Mesendoderm (in vitro differentiated cells): ENCODE measurements at regions not wholly inside any gene's neighbourhood (a gene's known extent, or its start where the extent isn't known, plus 50 kb on each side); places are given as distances from the start of the nearest gene placed in this dataset.
A peak's percentile ranks its signal among the peaks of the same experiment; 100 is the strongest.
"Not testable (repeated sequence)": the region's sequence is repeated elsewhere in the genome, so short reads cannot be mapped to it uniquely, and the experiment has no call there.

Experiments used
- DNase-seq: peaks from one replicate; pipeline ENCODE4 v3.0.0; 2013
- H2AK5ac ChIP-seq: 2 replicates; pipeline ENCODE4 v1.6.1; 2013; ENCODE audit warnings: low read length, inconsistent platforms
- H2BK120ac ChIP-seq: 2 replicates; pipeline ENCODE4 v1.6.1; 2013; ENCODE audit warnings: low read depth, mild to moderate bottlenecking, low read length, moderate library complexity, mixed read lengths
- H2BK15ac ChIP-seq: replicated peaks from 2 replicates; pipeline ENCODE4 v1.6.1; 2013; ENCODE audit warnings: low read depth, mild to moderate bottlenecking, moderate library complexity
- H2BK5ac ChIP-seq: 2 replicates; pipeline ENCODE4 v1.6.1; 2013; ENCODE audit warnings: low read length, inconsistent platforms
- H3K18ac ChIP-seq: 2 replicates; pipeline ENCODE4 v1.6.1; 2013; ENCODE audit warnings: mild to moderate bottlenecking, low read length, mixed read lengths
- H3K23ac ChIP-seq: one replicate; pipeline ENCODE4 v1.6.1; 2013; ENCODE audit warnings: low read length
- H3K27ac ChIP-seq: 2 replicates; pipeline ENCODE4 v1.5.1; 2013; ENCODE audit warnings: low read depth, mild to moderate bottlenecking, inconsistent platforms, low read length, moderate library complexity
- H3K27me3 ChIP-seq: 2 replicates; pipeline ENCODE4 v1.6.1; 2013; ENCODE audit warnings: low read length, control low read depth, mild to moderate bottlenecking, inconsistent platforms; ENCODE audit not compliant: insufficient read depth, poor library complexity
- H3K36me3 ChIP-seq: 2 replicates; pipeline ENCODE4 v1.6.1; 2013; ENCODE audit warnings: low read length, inconsistent platforms; ENCODE audit not compliant: control insufficient read depth, insufficient read depth
- H3K4ac ChIP-seq: one replicate; pipeline ENCODE4 v1.6.1; 2013; ENCODE audit warnings: low read depth, mild to moderate bottlenecking, low read length, moderate library complexity
- H3K4me1 ChIP-seq: 2 replicates; pipeline ENCODE4 v1.6.1; 2013; ENCODE audit warnings: low read depth, low read length, inconsistent platforms; ENCODE audit not compliant: control insufficient read depth
- H3K4me2 ChIP-seq: 2 replicates; pipeline ENCODE4 v1.6.1; 2013; ENCODE audit warnings: low read length
- H3K4me3 ChIP-seq: 2 replicates; pipeline ENCODE4 v1.5.1; 2013; ENCODE audit warnings: mild to moderate bottlenecking, low read length
- H3K56ac ChIP-seq: one replicate; pipeline ENCODE4 v1.6.1; 2013; ENCODE audit warnings: low read length
- H3K79me1 ChIP-seq: 2 replicates; pipeline ENCODE4 v1.6.1; 2013; ENCODE audit warnings: low read length, inconsistent platforms
- H3K79me2 ChIP-seq: 2 replicates; pipeline ENCODE4 v1.6.1; 2013; ENCODE audit warnings: mild to moderate bottlenecking, low read length; ENCODE audit not compliant: control insufficient read depth, insufficient read depth
- H3K9ac ChIP-seq: 2 replicates; pipeline ENCODE4 v1.6.1; 2013; ENCODE audit warnings: low read length, inconsistent platforms
- H4K5ac ChIP-seq: one replicate; pipeline ENCODE4 v1.6.1; 2013; ENCODE audit warnings: low read length
- H4K8ac ChIP-seq: one replicate; pipeline ENCODE4 v1.6.1; 2013; ENCODE audit warnings: low read depth, mild to moderate bottlenecking, control low read depth, low read length, moderate library complexity
- WGBS: extraction: QIAGEN DNeasy Blood & Tissue Kit; methylation state at CpG from one replicate; pipeline ENCODE4 v1.1.7; 2013; ENCODE audit warnings: low lambda C conversion rate, missing lambda C conversion rate; ENCODE audit not compliant: insufficient coverage; ENCODE audit errors: extremely low coverage; 5-methylcytosine and 5-hydroxymethylcytosine counted together

DNA sequence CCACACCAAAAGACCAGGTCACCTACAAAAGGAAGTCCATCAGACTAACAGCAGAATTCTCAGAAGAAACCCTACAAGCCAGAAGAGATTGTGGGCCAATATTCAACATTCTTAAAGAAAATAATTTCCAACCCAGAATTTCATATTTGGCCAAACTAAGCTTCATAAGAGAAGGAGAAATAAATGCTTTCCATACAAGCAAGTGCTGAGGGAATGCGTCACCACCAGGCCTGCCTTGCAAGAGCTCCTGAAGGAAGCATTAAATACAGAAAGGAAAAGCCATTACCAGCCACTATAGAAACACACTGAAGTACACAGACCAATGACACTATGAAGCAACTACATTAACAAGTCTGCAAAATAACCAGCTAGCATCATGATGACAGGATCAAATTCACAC, 209.0 kb downstream of the IPMK start:
- not testable (repeated sequence) for DNase-seq, H2BK15ac ChIP-seq, H3K23ac ChIP-seq, H2BK5ac ChIP-seq, H3K79me1 ChIP-seq, H3K9ac ChIP-seq, H3K27me3 ChIP-seq, H3K36me3 ChIP-seq, H2BK120ac ChIP-seq, H4K5ac ChIP-seq, H4K8ac ChIP-seq, H2AK5ac ChIP-seq, H3K4me1 ChIP-seq, H3K4me3 ChIP-seq, H3K4me2 ChIP-seq, H3K18ac ChIP-seq, H3K4ac ChIP-seq, H3K27ac ChIP-seq, H3K56ac ChIP-seq, H3K79me2 ChIP-seq
- WGBS: no CpG with 5 or more reads among the region's 1 CpG

DNA sequence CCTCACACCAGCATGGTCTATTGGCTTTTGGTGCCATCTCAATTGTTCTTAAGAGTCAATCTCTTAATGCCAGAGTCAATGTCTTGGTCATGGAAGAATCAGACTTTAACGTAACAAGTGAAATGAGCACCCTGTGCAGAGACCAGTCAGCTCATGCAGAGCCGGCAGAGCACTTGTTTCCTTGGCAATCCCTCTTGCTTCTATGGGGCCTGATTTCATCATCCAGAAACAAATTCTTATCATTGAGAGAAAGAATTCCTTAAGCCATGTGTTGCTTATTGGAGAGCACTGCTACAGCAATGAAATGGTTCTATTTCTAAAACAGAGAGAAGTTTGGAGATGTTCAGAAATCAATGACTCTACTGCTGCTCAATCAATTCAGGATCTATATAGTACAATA, 212.8 kb downstream of the IPMK start:
- H3K79me2 ChIP-seq: no peaks in the 10 kb centered on the region

DNA sequence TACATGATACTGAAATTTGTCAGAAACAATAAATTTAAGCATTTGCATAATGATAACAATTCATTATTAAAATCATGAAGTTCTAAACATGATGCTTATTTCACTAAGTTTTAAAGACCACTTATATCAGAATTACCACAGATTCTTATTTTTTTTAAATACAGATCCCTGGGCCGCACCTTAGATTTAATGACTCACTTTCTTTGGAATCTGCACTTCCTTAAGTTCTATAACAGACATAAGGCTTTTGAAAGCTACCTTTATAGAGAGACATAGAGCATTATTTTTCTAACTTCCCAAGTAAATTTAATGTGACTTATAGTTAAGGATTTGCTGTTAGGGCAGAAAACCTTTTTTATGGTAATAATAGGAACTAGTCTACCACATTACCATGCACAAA, 214.9 kb downstream of the IPMK start:
- no peak overlapping the region for H3K18ac ChIP-seq
- WGBS: no CpG with 5 or more reads among the region's 1 CpG

More for the DNA sequence above, 212.8 kb downstream of the IPMK start:
- H3K4me2 ChIP-seq: no peak overlapping the region
- no peak overlapping the region for H3K27ac ChIP-seq
- no peak overlapping the region for H3K9ac ChIP-seq
- no peak overlapping the region for H4K5ac ChIP-seq
- H3K36me3 ChIP-seq: no peaks in the 10 kb centered on the region
- no peaks in the 10 kb centered on the region for H3K27me3 ChIP-seq
- no peak overlapping the region for H2AK5ac ChIP-seq
- no peak overlapping the region for H3K18ac ChIP-seq
- H3K4me1 ChIP-seq: peaks cover 7% of the 10 kb centered on the region
- no peak for DNase-seq
- no peak overlapping the region for H2BK15ac ChIP-seq
- no peak overlapping the region for H4K8ac ChIP-seq
- H3K23ac ChIP-seq: no peak overlapping the region
- WGBS: no CpG with 5 or more reads among the region's 2 CpGs
- H2BK120ac ChIP-seq: no peak overlapping the region
- H3K4ac ChIP-seq: no peak overlapping the region
- no peak overlapping the region for H3K56ac ChIP-seq
- H2BK5ac ChIP-seq: no peak overlapping the region
- no peaks in the 10 kb centered on the region for H3K79me1 ChIP-seq
- H3K4me3 ChIP-seq: no peak overlapping the region

GRCh38 chr10:58050575-58050974, 217.1 kb downstream of the IPMK start:
- Histone ChIP-seq H3K4me1 (peaks cover 7% of the 10 kb centered on the region), H2AK5ac (no peak overlapping the region), H3K4me3 (no peak overlapping the region), H4K5ac (no peak overlapping the region), H3K56ac (no peak overlapping the region), H3K9ac (no peak overlapping the region), H3K27me3 (no peaks in the 10 kb centered on the region), H4K8ac (no peak overlapping the region), H2BK5ac (no peak overlapping the region), H2BK15ac (no peak overlapping the region), H3K79me2 (no peaks in the 10 kb centered on the region), H3K4ac (no peak overlapping the region), H3K4me2 (no peak overlapping the region), H3K36me3 (no peaks in the 10 kb centered on the region), H3K27ac (no peak overlapping the region), H3K23ac (no peak overlapping the region), H3K18ac (no peak overlapping the region), H3K79me1 (no peaks in the 10 kb centered on the region), H2BK120ac (no peak overlapping the region)
- DNase-seq: peak; percentile 51

More for the DNA sequence above, 214.9 kb downstream of the IPMK start:
- H3K56ac ChIP-seq: no peak overlapping the region
- no peak overlapping the region for H3K9ac ChIP-seq
- DNase-seq: no peak
- peaks cover 7% of the 10 kb centered on the region for H3K4me1 ChIP-seq
- no peaks in the 10 kb centered on the region for H3K36me3 ChIP-seq
- H3K79me2 ChIP-seq: no peaks in the 10 kb centered on the region
- no peak overlapping the region for H3K4me3 ChIP-seq
- H3K79me1 ChIP-seq: no peaks in the 10 kb centered on the region
- no peak overlapping the region for H3K27ac ChIP-seq
- H3K4ac ChIP-seq: no peak overlapping the region
- no peak overlapping the region for H4K8ac ChIP-seq
- H2BK5ac ChIP-seq: no peak overlapping the region
- no peak overlapping the region for H3K23ac ChIP-seq
- H4K5ac ChIP-seq: no peak overlapping the region
- H3K27me3 ChIP-seq: no peaks in the 10 kb centered on the region
- no peak overlapping the region for H2BK15ac ChIP-seq
- H2AK5ac ChIP-seq: no peak overlapping the region
- H3K4me2 ChIP-seq: no peak overlapping the region
- H2BK120ac ChIP-seq: no peak overlapping the region

DNA sequence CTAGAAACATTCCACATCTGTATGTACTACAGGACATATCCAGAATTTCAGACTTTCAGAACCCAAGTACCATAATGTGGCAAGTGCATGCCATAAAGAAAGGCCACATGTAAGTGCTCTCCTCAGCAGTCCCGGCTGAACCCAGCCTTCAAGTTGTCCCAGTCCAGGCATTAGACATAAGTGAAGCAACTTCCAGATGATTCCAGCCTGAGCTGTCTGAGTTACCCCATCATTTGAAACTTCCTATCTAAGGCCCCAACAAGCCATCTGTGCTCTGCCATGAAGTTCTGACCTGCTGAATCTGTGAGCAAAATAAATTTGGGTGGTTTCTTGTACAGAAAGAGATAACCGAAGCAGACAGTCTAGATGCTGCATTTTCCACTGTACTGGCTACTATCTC, 218.8 kb downstream of the IPMK start:
- DNase-seq: no peak
- no peak overlapping the region for H2BK15ac ChIP-seq
- no peak overlapping the region for H3K56ac ChIP-seq
- no peak overlapping the region for H3K27ac ChIP-seq
- H3K9ac ChIP-seq: no peak overlapping the region
- no peaks in the 10 kb centered on the region for H3K27me3 ChIP-seq
- no peaks in the 10 kb centered on the region for H3K79me1 ChIP-seq
- no CpG with 5 or more reads among the region's 2 CpGs for WGBS
- H3K4ac ChIP-seq: no peak overlapping the region
- H3K4me3 ChIP-seq: no peak overlapping the region
- H4K5ac ChIP-seq: no peak overlapping the region
- H4K8ac ChIP-seq: no peak overlapping the region
- peaks cover 7% of the 10 kb centered on the region for H3K4me1 ChIP-seq
- no peak overlapping the region for H2BK120ac ChIP-seq
- H2BK5ac ChIP-seq: no peak overlapping the region
- H3K23ac ChIP-seq: no peak overlapping the region
- H3K18ac ChIP-seq: no peak overlapping the region
- no peaks in the 10 kb centered on the region for H3K79me2 ChIP-seq
- no peak overlapping the region for H3K4me2 ChIP-seq
- H3K36me3 ChIP-seq: no peaks in the 10 kb centered on the region
- H2AK5ac ChIP-seq: no peak overlapping the region

DNA sequence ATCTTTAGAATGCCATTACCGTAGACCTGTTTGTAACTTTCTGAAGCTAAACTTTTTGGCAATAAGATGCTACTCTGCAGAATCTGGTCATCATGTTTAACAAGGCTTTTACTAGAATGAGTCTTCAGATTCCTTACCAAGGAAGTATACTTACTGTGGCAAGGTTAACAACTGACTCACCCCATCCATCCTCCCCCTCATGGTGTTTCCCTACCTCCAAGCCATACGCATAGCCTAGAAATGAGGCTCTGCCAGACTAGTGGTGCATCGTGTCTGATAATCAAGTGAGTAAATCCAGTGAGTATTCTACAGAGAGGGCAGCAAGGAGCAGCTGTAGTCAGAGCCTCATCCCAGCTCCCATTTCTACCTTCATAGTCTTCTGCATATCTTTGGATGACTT, 223.6 kb downstream of the IPMK start:
- Histone ChIP-seq H3K79me2 (no peaks in the 10 kb centered on the region), H4K8ac (no peak overlapping the region), H3K4me2 (no peak overlapping the region), H3K79me1 (no peaks in the 10 kb centered on the region), H2BK120ac (no peak overlapping the region), H3K4me1 (no peaks in the 10 kb centered on the region), H3K23ac (no peak overlapping the region), H3K27me3 (no peaks in the 10 kb centered on the region), H3K4me3 (no peak overlapping the region), H2BK5ac (no peak overlapping the region), H3K9ac (no peak overlapping the region), H3K18ac (no peak overlapping the region), H3K27ac (no peak overlapping the region), H3K56ac (no peak overlapping the region), H3K36me3 (no peaks in the 10 kb centered on the region), H3K4ac (no peak overlapping the region), H4K5ac (no peak overlapping the region), H2AK5ac (no peak overlapping the region), H2BK15ac (no peak overlapping the region)
- no CpG with 5 or more reads among the region's 3 CpGs for WGBS
- DNase-seq: no peak
